BJ (cell line): ENCODE measurements at regions not wholly inside any gene's neighbourhood (a gene's known extent, or its start where the extent isn't known, plus 50 kb on each side); places are given as distances from the start of the nearest gene placed in this dataset.

Experiments used
- CTCF ChIA-PET: fragments of 350-600 bp; formaldehyde crosslinking; extraction: SDS; loops from one replicate; lab custom pipeline; 2021; ENCODE audit warnings: antibody characterized with exemption, inconsistent platforms; lab: Yijun Ruan, JAX
- POLR2A ChIA-PET: fragments of 300-600 bp; sonication (Branson Sonifier 250); formaldehyde crosslinking; extraction: SDS; loops from one replicate; lab custom pipeline; 2021; ENCODE audit warnings: antibody characterized with exemption; lab: Charles Lee
- DNase-seq: peaks from one replicate; pipeline ENCODE4 v3.0.0-alpha.2; 2011; ENCODE audit warnings: low read depth
- H3K27me3 ChIP-seq: 2 replicates; pipeline ENCODE4 v1.6.0; 2011; ENCODE audit warnings: low read length; ENCODE audit not compliant: control insufficient read depth, insufficient read depth
- H3K36me3 ChIP-seq: 2 replicates; pipeline ENCODE4 v1.5.1; 2011; ENCODE audit warnings: low read length; ENCODE audit not compliant: control insufficient read depth, insufficient read depth
- H3K4me3 ChIP-seq: 2 replicates; pipeline ENCODE4 v1.5.1; 2011; ENCODE audit warnings: low read depth, mild to moderate bottlenecking, control low read depth, low read length
- CTCF ChIP-seq: IDR thresholded peaks from 2 replicates; pipeline ENCODE4 v1.5.1; 2011; ENCODE audit warnings: low read depth, mild to moderate bottlenecking, control low read depth, inconsistent platforms, low read length, moderate library complexity; ENCODE audit not compliant: insufficient read depth

GRCh38 chrX:143800150-143800549 lies 79.6 kb upstream of the SPANXN2 start:
- Histone ChIP-seq H3K4me3 (no peak overlapping the region), H3K27me3 (no peaks in the 10 kb centered on the region), H3K36me3 (no peaks in the 10 kb centered on the region)
- ChIA-PET POLR2A (no interaction called here), CTCF (interaction anchor here (0.6 kb wide), 1 partner anchor 1265 kb away, joined by 3 read pairs; no protein-coding TSS in a partner anchor)
- no peak for TF ChIP-seq CTCF
- DNase-seq = no peak

GRCh38 chrX:143788265-143788664 lies 67.7 kb upstream of the SPANXN2 start:
- Histone ChIP-seq H3K27me3 (no peaks in the 10 kb centered on the region), H3K36me3 (no peaks in the 10 kb centered on the region), H3K4me3 (no peak overlapping the region)
- no peak for TF ChIP-seq CTCF
- ChIA-PET POLR2A (no interaction called here), CTCF (no interaction called here)
- no peak for DNase-seq

- no peaks in the 10 kb centered on the region for H3K27me3 ChIP-seq
- TF ChIP-seq CTCF = no peak
- ChIA-PET POLR2A (no interaction called here), CTCF (no interaction called here)
- DNase-seq = no peak
- H3K4me3 ChIP-seq = no peak overlapping the region
- no peaks in the 10 kb centered on the region for H3K36me3 ChIP-seq
Measured at GRCh38 chrX:143787341-143787740, 66.8 kb upstream of the SPANXN2 start.

GRCh38 chrX:143781103-143781502 lies 60.6 kb upstream of the SPANXN2 start:
- Histone ChIP-seq H3K36me3 (no peaks in the 10 kb centered on the region), H3K27me3 (no peaks in the 10 kb centered on the region), H3K4me3 (no peak overlapping the region)
- CTCF ChIA-PET = no interaction called here
- DNase-seq = no peak
- POLR2A ChIA-PET = no interaction called here
- no peak for TF ChIP-seq CTCF
